K562 (cell line): ENCODE measurements at regions not wholly inside any gene's neighbourhood (a gene's known extent, or its start where the extent isn't known, plus 50 kb on each side); places are given as distances from the start of the nearest gene placed in this dataset.

Experiments
- ATAC-seq: fragments of 200-7000 bp; cut with Tn5 transposase; 3 replicates; pipeline ENCODE4 v1.9.1; 2020; ENCODE audit warnings: moderate library complexity
- BruUV-seq: library from RNA; stranded (reverse); fragments of 400-500 nt; replicated peaks from 2 replicates; lab custom pipeline; 2021; lab: Mats Ljungman, UMichigan
- CTCF ChIA-PET: fragments of 300-600 bp; formaldehyde crosslinking; extraction: SDS; loops from one replicate; lab custom pipeline; 2021; ENCODE audit warnings: low intra/inter-chr PET ratio; lab: Yijun Ruan, JAX
- POLR2A ChIA-PET: fragments of 300-600, 350-650 bp; sonication (Branson Sonifier 250); formaldehyde crosslinking; extraction: SDS; loops from one replicate; lab custom pipeline; 2021; ENCODE audit warnings: antibody characterized with exemption, inconsistent platforms; lab: Yijun Ruan, JAX
- DNase-seq, 4 experiments: peaks; one replicate each; pipeline versions ENCODE4 v3.0.0 to v3.0.0-alpha.2; 2011 to 2018; ENCODE audit warnings: low spot score in 3 of 4, mixed read lengths in 3 of 4; ENCODE audit errors: extremely low read depth in 1 of 4
- FAIRE-seq: peaks from 2 replicates; lab custom pipeline; 2011; peaks lifted over from hg19 to GRCh38; lab: Jason Lieb, UNC
- H2AFZ ChIP-seq: 2 replicates; pipeline ENCODE4 v1.6.0; 2011; ENCODE audit warnings: low read depth, low read length, control low read depth, inconsistent platforms
- H3K27ac ChIP-seq: fragments of 200-600 bp; 3 replicates; pipeline ENCODE4 v1.8.0; 2011; ENCODE audit warnings: low read depth, mild to moderate bottlenecking, control low read depth, inconsistent platforms, low read length, moderate library complexity, mixed read lengths; ENCODE audit errors: extremely low read depth
- H3K27me3 ChIP-seq, 2 experiments: fragments of 300-600 bp in 1 of 2; 2 replicates in 1 of 2; 3 replicates in 1 of 2; pipeline versions ENCODE4 v1.6.0 to v1.8.0; 2011; ENCODE audit warnings: inconsistent platforms in 2 of 2, low read length in 2 of 2, mild to moderate bottlenecking in 1 of 2, mixed read lengths in 1 of 2, moderate library complexity in 1 of 2; ENCODE audit not compliant: control insufficient read depth in 2 of 2, insufficient read depth in 2 of 2
- H3K36me3 ChIP-seq: fragments of 300-600 bp; 3 replicates; pipeline ENCODE4 v1.8.0; 2011; ENCODE audit warnings: mild to moderate bottlenecking, low read length, inconsistent platforms; ENCODE audit not compliant: control insufficient read depth, insufficient read depth
- H3K4me1 ChIP-seq, 2 experiments: fragments of 200-600 bp in 1 of 2; replicated peaks in 1 of 2; 2 replicates in 1 of 2; 3 replicates in 1 of 2; pipeline versions ENCODE4 v1.5.1 to v1.8.0; 2011; ENCODE audit warnings: inconsistent platforms in 2 of 2, low read length in 2 of 2, mild to moderate bottlenecking in 1 of 2, mixed read lengths in 1 of 2, moderate library complexity in 1 of 2; ENCODE audit not compliant: control insufficient read depth in 2 of 2, insufficient read depth in 2 of 2
- H3K4me2 ChIP-seq: 2 replicates; pipeline ENCODE4 v1.6.1; 2011; ENCODE audit warnings: low read length, control low read depth, inconsistent platforms, mixed read lengths; ENCODE audit not compliant: insufficient read depth
- H3K4me3 ChIP-seq: fragments of 200-600 bp; sonication (generic), shearing (Covaris generic); 2 replicates; pipeline ENCODE4 v1.5.1; 2016; ENCODE audit warnings: control low read depth, inconsistent platforms
- H3K79me2 ChIP-seq: fragments of 200-600 bp; 3 replicates; pipeline ENCODE4 v1.8.0; 2011; ENCODE audit warnings: low read length, inconsistent platforms; ENCODE audit not compliant: control insufficient read depth, insufficient read depth
- H3K9ac ChIP-seq, 2 experiments: 2 replicates each; pipeline versions ENCODE4 v1.6.0 to v1.6.1; 2011; ENCODE audit warnings: low read depth in 2 of 2, low read length in 2 of 2, control low read depth in 1 of 2, inconsistent platforms in 1 of 2, mild to moderate bottlenecking in 1 of 2, mixed read lengths in 1 of 2; ENCODE audit not compliant: insufficient read depth in 1 of 2
- H3K9me1 ChIP-seq: one replicate; pipeline ENCODE4 v1.6.0; 2011; ENCODE audit warnings: inconsistent platforms, mild to moderate bottlenecking, low read length, moderate library complexity; ENCODE audit not compliant: control insufficient read depth, insufficient read depth
- H3K9me3 ChIP-seq: replicated peaks from 2 replicates; pipeline ENCODE4 v1.5.1; 2011; ENCODE audit warnings: low read depth, low read length, inconsistent platforms; ENCODE audit not compliant: control insufficient read depth, insufficient read depth
- H4K20me1 ChIP-seq: replicated peaks from 2 replicates; pipeline ENCODE4 v1.6.1; 2011; ENCODE audit warnings: low read length, inconsistent platforms, mixed read lengths; ENCODE audit not compliant: control insufficient read depth, insufficient read depth
- HSF4 ChIP-seq: fragments of 250-450 bp; sonication (Bioruptor Pico); IDR thresholded peaks from 2 replicates; pipeline ENCODE4 v2.1.2; 2022; ENCODE audit warnings: mild to moderate bottlenecking, moderate library complexity, borderline replicate concordance
- ILF3 ChIP-seq: fragments of 450-650 bp; IDR thresholded peaks from 2 replicates; pipeline ENCODE4 v1.6.1; 2018; ENCODE audit warnings: antibody characterized with exemption, mild to moderate bottlenecking, moderate library complexity, borderline replicate concordance
- KDM2B ChIP-seq: fragments of 250-450 bp; sonication (Bioruptor Pico); IDR thresholded peaks from 2 replicates; pipeline ENCODE4 v1.8.0; 2021; ENCODE audit warnings: mild to moderate bottlenecking, moderate library complexity
- NR2C1 ChIP-seq, 2 experiments: fragments of 450-650 bp; IDR thresholded peaks; 2 replicates each; pipeline ENCODE4 v1.6.1; 2017; ENCODE audit warnings: mild to moderate bottlenecking in 2 of 2, antibody characterized with exemption in 1 of 2, inconsistent platforms in 1 of 2, missing compliant biosample characterization in 1 of 2, missing genetic modification characterization in 1 of 2
- PHB ChIP-seq: fragments of 250-450 bp; sonication (Bioruptor Pico); IDR thresholded peaks from 2 replicates; pipeline ENCODE4 v1.5.0; 2021
- PHB2 ChIP-seq: fragments of 450-650 bp; IDR thresholded peaks from 2 replicates; pipeline ENCODE4 v1.6.1; 2017; ENCODE audit warnings: low read depth
- RNF2 ChIP-seq: sonication (generic); IDR thresholded peaks from 2 replicates; pipeline ENCODE4 v1.6.1; 2016
- SETDB1 ChIP-seq: IDR thresholded peaks from one replicate; pipeline ENCODE4 v1.6.1; 2012; ENCODE audit warnings: low read length, control low read depth, inconsistent platforms
- SPI1 ChIP-seq: IDR thresholded peaks from 2 replicates; pipeline ENCODE4 v1.6.1; 2011; ENCODE audit warnings: low read depth, low read length, control low read depth, borderline replicate concordance
- TEAD2 ChIP-seq: fragments of 450-650 bp; IDR thresholded peaks from 2 replicates; pipeline ENCODE4 v1.6.1; 2016; ENCODE audit warnings: missing genetic modification characterization, control low read depth, missing compliant biosample characterization
- YBX1 ChIP-seq: fragments of 450-650 bp; IDR thresholded peaks from 2 replicates; pipeline ENCODE4 v1.7.1; 2016; ENCODE audit warnings: mild to moderate bottlenecking
- ZFP30 ChIP-seq: fragments of 250-450 bp; sonication (Bioruptor Pico); IDR thresholded peaks from 2 replicates; pipeline ENCODE4 v1.8.0; 2022; ENCODE audit warnings: moderate library complexity, mild to moderate bottlenecking, inconsistent platforms, borderline replicate concordance
- ZNF512 ChIP-seq: IDR thresholded peaks from 2 replicates; pipeline ENCODE4 v1.6.1; 2016; ENCODE audit warnings: missing genetic modification characterization, missing compliant biosample characterization
- WGBS: fragments of 100-300 bp; shearing (Covaris generic); methylation state at CpG from one replicate; pipeline ENCODE4 v1.1.6; 2016; ENCODE audit warnings: low coverage, mixed read lengths; ENCODE audit not compliant: insufficient coverage; ENCODE audit errors: missing lambda C conversion rate; 5-methylcytosine and 5-hydroxymethylcytosine counted together
- in situ Hi-C: fragments of 300-500 bp; cut with MboI; formaldehyde crosslinking; loops from 4 replicates; pipeline ENCODE4 v1.15.0; 2018; ENCODE audit warnings: inconsistent platforms, mixed read lengths
- intact Hi-C: fragments of 100-400 bp; cut with micrococcal nuclease; formaldehyde crosslinking; loops from 2 replicates; pipeline ENCODE4 v1.14.2; 2022

- no peak for DNase-seq
- Histone ChIP-seq H3K79me2 (no peaks in the 10 kb centered on the region), H2AFZ (no peak overlapping the region), H3K9ac (no peak overlapping the region), H3K9me1 (no peaks in the 10 kb centered on the region), H3K27me3 (no peaks in the 10 kb centered on the region), H3K4me2 (no peak overlapping the region), H3K9me3 (no peaks in the 10 kb centered on the region), H3K27ac (no peak overlapping the region), H3K4me1 (no peaks in the 10 kb centered on the region), H3K4me3 (no peak overlapping the region), H3K36me3 (no peaks in the 10 kb centered on the region), H4K20me1 (no peaks in the 10 kb centered on the region)
- in situ Hi-C loops: no loop called here
- 0% methylated on average over 2 of the region's 2 CpGs for WGBS
- ChIA-PET POLR2A (no interaction called here), CTCF (no interaction called here)
- intact Hi-C loops: no loop called here
- TF ChIP-seq ZNF512: no peak
- TF ChIP-seq RNF2: no peak
- no peak for TF ChIP-seq SETDB1
- TF ChIP-seq PHB2: no peak
- no peak for TF ChIP-seq NR2C1 (IDR thresholded peaks at IDR 0.05)
- no peak for TF ChIP-seq NR2C1 (tag; IDR thresholded peaks at IDR 0.05)
- no peak for TF ChIP-seq YBX1
- no peak for TF ChIP-seq TEAD2 (tag)
- TF ChIP-seq HSF4 (CRISPR knock-in tag): no peak
- TF ChIP-seq PHB (CRISPR knock-in tag): no peak
- TF ChIP-seq ZFP30 (CRISPR knock-in tag): no peak
- TF ChIP-seq KDM2B: no peak
- TF ChIP-seq ILF3: no peak
- no peak for TF ChIP-seq SPI1
- no peak for ATAC-seq
- FAIRE-seq: no peak
- BruUV-seq: no TSS peak
These were observed 2259.5 kb upstream of the WWC1 start for GRCh38 chr5:166031926-166032325.
